ENCODE measurements at regions not wholly inside any gene's neighbourhood (a gene's known extent, or its start where the extent isn't known, plus 50 kb on each side); places are given as distances from the start of the nearest gene placed in this dataset.

DNA sequence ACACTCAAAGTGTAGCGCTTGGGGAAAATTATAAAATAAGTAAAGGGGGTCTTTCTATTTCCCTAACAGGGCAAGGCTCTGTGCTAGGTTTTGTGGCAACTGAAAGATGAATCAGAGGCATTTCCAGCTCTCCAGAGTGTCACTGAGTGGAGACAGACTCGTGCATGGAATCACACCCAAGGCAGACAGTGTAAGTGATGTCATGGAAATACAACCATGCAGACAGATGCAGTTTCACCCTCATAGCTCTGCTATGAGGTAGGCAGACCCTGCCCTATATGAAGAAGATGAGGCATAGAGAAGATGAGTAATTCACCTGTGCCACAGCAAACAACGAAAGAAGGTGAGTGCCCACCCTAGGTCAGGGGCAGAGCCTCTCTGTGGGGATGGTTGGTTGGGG is 57.2 kb upstream of the PITRM1 start:
- H3K27me3 Mint-ChIP-seq (ENCODE audit: low read depth), result peaks cover 4% of the 10 kb centered on the region
- H3K9me3 Mint-ChIP-seq, result peaks cover 6% of the 10 kb centered on the region
- TF ChIP-seq, protein P1, sequence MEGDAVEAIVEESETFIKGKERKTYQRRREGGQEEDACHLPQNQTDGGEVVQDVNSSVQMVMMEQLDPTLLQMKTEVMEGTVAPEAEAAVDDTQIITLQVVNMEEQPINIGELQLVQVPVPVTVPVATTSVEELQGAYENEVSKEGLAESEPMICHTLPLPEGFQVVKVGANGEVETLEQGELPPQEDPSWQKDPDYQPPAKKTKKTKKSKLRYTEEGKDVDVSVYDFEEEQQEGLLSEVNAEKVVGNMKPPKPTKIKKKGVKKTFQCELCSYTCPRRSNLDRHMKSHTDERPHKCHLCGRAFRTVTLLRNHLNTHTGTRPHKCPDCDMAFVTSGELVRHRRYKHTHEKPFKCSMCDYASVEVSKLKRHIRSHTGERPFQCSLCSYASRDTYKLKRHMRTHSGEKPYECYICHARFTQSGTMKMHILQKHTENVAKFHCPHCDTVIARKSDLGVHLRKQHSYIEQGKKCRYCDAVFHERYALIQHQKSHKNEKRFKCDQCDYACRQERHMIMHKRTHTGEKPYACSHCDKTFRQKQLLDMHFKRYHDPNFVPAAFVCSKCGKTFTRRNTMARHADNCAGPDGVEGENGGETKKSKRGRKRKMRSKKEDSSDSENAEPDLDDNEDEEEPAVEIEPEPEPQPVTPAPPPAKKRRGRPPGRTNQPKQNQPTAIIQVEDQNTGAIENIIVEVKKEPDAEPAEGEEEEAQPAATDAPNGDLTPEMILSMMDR (IDR thresholded peaks at IDR 0.05; ENCODE audit: unreplicated experiment in 3 of 3), result no peak
- H3K4me3 Mint-ChIP-seq, result no peak overlapping the region
- H3K36me3 Mint-ChIP-seq (ENCODE audit: low read depth), result no peaks in the 10 kb centered on the region
- peaks cover 14% of the 10 kb centered on the region for H3K4me1 Mint-ChIP-seq
- H3K27ac Mint-ChIP-seq, result no peak overlapping the region

DNA sequence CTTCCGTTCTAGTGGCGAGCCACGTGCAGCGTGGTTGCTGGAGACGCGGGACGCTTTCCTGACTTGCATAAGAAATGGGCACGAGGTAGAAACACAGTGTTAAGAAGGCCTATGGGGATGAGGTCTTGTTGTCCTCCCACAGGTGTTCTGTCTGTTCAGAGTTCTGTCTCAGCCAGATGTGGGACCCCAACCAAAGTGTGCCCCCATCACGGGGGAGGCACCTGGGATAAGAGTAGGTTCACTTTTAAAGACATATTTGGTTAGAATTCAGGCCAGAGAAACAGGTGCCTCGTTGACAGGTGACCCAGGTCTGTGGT is 56.0 kb upstream of the PITRM1 start:
- Mint-ChIP-seq H3K4me3 (no peak overlapping the region), H3K4me1 (peaks cover 14% of the 10 kb centered on the region), H3K36me3 (ENCODE audit: low read depth) (no peaks in the 10 kb centered on the region), H3K9me3 (peaks cover 3% of the 10 kb centered on the region), H3K27ac (no peak overlapping the region), H3K27me3 (ENCODE audit: low read depth) (peaks cover 4% of the 10 kb centered on the region)
- TF ChIP-seq, protein P1 (IDR thresholded peaks at IDR 0.05; ENCODE audit: unreplicated experiment in 3 of 3), result no peak

DNA sequence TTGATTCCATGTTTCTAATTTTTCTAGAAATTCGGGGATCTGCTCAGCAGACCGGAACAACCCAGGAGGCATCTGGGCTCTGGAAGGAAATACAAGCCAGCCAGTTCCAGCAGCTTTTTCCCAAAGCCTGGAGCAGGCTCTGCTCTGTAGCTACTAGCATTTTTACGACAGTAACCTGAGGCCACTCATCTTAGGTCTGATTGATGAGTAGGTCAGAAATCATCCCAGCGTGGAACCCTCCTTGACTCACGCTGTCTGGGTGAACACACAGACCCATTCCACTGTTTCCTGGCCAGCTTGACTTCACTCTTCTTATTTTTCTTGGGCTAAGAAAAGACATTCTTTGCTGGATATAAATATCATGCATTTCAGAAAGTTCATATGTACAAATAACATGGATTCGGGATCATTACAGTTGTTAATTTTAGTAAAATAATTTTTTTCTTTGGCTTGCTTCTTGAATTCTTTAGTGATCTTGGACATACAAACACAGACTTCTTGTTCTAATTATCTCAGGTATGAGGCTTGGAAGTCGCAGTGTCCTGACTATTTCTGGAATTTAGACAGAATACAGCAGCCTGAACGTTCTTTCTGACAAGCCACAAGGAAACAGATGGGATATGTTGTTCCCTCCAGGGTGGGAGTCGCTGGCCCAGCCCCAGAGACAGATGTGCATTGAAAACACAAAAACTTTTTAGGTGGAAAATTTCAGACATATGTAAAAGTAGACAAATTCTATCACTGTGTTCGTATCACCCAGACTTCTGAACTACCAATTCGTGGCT is 54.6 kb upstream of the PITRM1 start:
- Mint-ChIP-seq H3K4me3 (no peak overlapping the region), H3K4me1 (peaks cover 14% of the 10 kb centered on the region), H3K9me3 (no peaks in the 10 kb centered on the region), H3K27me3 (ENCODE audit: low read depth) (peaks cover 4% of the 10 kb centered on the region), H3K36me3 (ENCODE audit: low read depth) (no peaks in the 10 kb centered on the region), H3K27ac (peak overlapping the region; percentile 75 to 85 (median 76))
- TF ChIP-seq, protein P1 (IDR thresholded peaks at IDR 0.05; ENCODE audit: unreplicated experiment in 3 of 3), result no peak

DNA sequence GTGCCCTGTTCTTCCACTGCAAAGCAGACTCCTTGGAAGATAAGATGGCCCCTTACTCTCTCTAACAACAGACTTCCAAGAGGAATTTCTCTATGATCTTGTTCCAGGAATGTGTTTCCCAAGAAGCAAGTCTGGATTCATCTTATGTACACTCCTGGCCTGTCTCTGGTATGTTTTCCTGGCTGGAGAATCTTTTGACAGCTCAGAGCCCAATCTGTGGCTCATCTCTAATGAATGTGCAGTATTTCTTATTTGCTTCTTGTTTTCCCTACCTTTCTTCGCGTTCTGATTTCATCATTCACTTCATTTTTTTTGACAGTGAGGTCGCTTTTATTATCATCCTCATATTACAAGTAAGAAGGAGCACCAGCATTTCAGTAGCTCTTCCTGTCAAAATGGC is 53.0 kb upstream of the PITRM1 start:
- Mint-ChIP-seq H3K4me3 (no peak overlapping the region), H3K36me3 (ENCODE audit: low read depth) (no peaks in the 10 kb centered on the region)

DNA sequence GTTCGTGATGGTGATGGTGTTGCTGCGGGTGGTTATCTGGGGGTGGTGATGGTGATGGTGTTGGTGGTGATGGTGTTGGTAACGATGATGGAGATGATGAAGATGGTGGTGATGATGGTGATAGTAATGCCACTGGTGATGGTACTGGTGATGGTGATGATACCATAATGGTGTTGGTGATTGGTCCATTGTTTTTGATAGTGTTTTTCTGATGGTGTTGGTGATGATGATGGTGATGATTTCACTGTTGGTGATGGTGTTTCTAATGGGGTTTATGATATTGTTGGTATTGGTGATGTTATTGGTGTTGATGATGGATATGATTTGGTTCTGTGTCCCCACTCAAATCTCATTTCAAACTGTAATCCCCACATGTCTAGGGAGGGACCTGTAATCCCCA is 51.7 kb upstream of the PITRM1 start:
- H3K4me1 Mint-ChIP-seq, result peaks cover 14% of the 10 kb centered on the region
- no peaks in the 10 kb centered on the region for H3K36me3 Mint-ChIP-seq (ENCODE audit: low read depth)
- TF ChIP-seq, protein P1 (IDR thresholded peaks at IDR 0.05; ENCODE audit: unreplicated experiment in 3 of 3), result no peak
- peaks cover under 1% of the 10 kb centered on the region for H3K27me3 Mint-ChIP-seq (ENCODE audit: low read depth)
- no peak overlapping the region for H3K27ac Mint-ChIP-seq
- no peak overlapping the region for H3K4me3 Mint-ChIP-seq
- H3K9me3 Mint-ChIP-seq, result no peaks in the 10 kb centered on the region

More for the DNA sequence above, 53.0 kb upstream of the PITRM1 start:
- Mint-ChIP-seq H3K27ac (no peak overlapping the region), H3K4me1 (peaks cover 14% of the 10 kb centered on the region), H3K27me3 (ENCODE audit: low read depth) (no peaks in the 10 kb centered on the region), H3K9me3 (no peaks in the 10 kb centered on the region)
- TF ChIP-seq, protein P1 (IDR thresholded peaks at IDR 0.05; ENCODE audit: unreplicated experiment in 3 of 3), result no peak

DNA sequence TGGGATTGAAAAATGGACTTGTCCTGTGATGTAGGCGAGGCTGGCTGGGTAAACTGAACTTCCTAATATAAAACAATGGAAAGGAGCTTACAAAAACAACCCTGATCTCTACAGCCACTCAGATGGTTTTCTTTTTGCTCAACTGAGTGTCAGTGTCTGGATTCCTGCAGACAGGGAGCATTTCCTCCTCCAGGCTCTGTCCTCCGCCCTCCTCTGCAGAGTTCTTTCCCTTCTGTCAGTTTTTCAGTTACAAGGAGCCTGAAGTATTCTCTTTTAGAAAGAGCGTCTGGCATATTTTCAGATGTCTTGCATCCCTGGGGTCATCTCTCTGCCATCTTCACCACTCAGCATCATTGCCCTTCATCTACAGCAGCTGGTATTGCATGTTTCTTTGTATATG is 50.0 kb upstream of the PITRM1 start:
- TF ChIP-seq, protein P1 (IDR thresholded peaks at IDR 0.05; ENCODE audit: unreplicated experiment in 3 of 3), result no peak
- Mint-ChIP-seq H3K27me3 (ENCODE audit: low read depth) (peaks cover 10% of the 10 kb centered on the region), H3K4me1 (peaks cover 10% of the 10 kb centered on the region), H3K36me3 (ENCODE audit: low read depth) (no peaks in the 10 kb centered on the region), H3K27ac (no peak overlapping the region), H3K4me3 (no peak overlapping the region), H3K9me3 (no peaks in the 10 kb centered on the region)
